GM10266 (cell line): ENCODE measurements at regions not wholly inside any gene's neighbourhood (a gene's known extent, or its start where the extent isn't known, plus 50 kb on each side); places are given as distances from the start of the nearest gene placed in this dataset.

Experiments
- DNase-seq: peaks from one replicate; pipeline ENCODE4 v3.0.0; 2012; ENCODE audit errors: extremely low spot score
- CTCF ChIP-seq: IDR thresholded peaks from 2 replicates; pipeline ENCODE4 v1.5.1; 2012; ENCODE audit warnings: mild to moderate bottlenecking, low read depth; ENCODE audit not compliant: control insufficient read depth, insufficient read depth; ENCODE audit errors: missing control alignments

- no peak for DNase-seq
- TF ChIP-seq CTCF: no peak
Measured at GRCh38 chr1:29984166-29984861, 739.1 kb downstream of the MATN1 start.

GRCh38 chr1:29983321-29983720 lies 740.1 kb downstream of the MATN1 start:
- TF ChIP-seq CTCF: no peak
- DNase-seq: no peak

- no peak for TF ChIP-seq CTCF
- DNase-seq: no peak
Measured at GRCh38 chr1:29981586-29982239, 741.7 kb downstream of the MATN1 start.

- no peak for DNase-seq
- no peak for TF ChIP-seq CTCF
Measured at GRCh38 chr1:29977550-29977949, 741.2 kb downstream of the PTPRU start.

- DNase-seq: peak; percentile 27
- no peak for TF ChIP-seq CTCF
Measured at GRCh38 chr1:29975036-29975694, 738.8 kb downstream of the PTPRU start.

GRCh38 chr1:29974316-29974724 lies 738.0 kb downstream of the PTPRU start:
- no peak for DNase-seq
- TF ChIP-seq CTCF: no peak

- DNase-seq: no peak
- no peak for TF ChIP-seq CTCF
Measured at GRCh38 chr1:29973406-29973805, 737.1 kb downstream of the PTPRU start.
